CD4-positive, alpha-beta T cell (primary cell): ENCODE measurements at regions not wholly inside any gene's neighbourhood (a gene's known extent, or its start where the extent isn't known, plus 50 kb on each side); places are given as distances from the start of the nearest gene placed in this dataset.

Experiments used
- ATAC-seq: fragments of 200-7000 bp; cut with Tn5 transposase; one replicate; pipeline ENCODE4 v1.10.0; 2022; ENCODE audit warnings: mild to moderate bottlenecking; ENCODE audit not compliant: poor library complexity
- CTCF ChIA-PET: fragments of 350-600 bp; sonication (Branson Sonifier 250); formaldehyde crosslinking; loops from one replicate; lab custom pipeline; 2021; ENCODE audit warnings: antibody characterized with exemption, inconsistent platforms; lab: Charles Lee
- POLR2A ChIA-PET: fragments of 350-600 bp; sonication (Branson Sonifier 250); formaldehyde crosslinking; loops from one replicate; lab custom pipeline; 2021; ENCODE audit warnings: antibody characterized with exemption, inconsistent platforms; lab: Charles Lee
- DNase-seq, 14 experiments: peaks; one replicate each; pipeline ENCODE4 v3.0.0-alpha.2; 2013 to 2020; ENCODE audit warnings: mixed read lengths in 2 of 14
- H3K27ac ChIP-seq, 2 donors: one replicate each; pipeline versions ENCODE4 v1.5.1 to v1.7.0; 2013; ENCODE audit warnings: low read length in 2 of 2, low read depth in 1 of 2, mild to moderate bottlenecking in 1 of 2
- H3K27me3 ChIP-seq, 2 experiments: 1 replicate in 1 of 2; 2 replicates in 1 of 2; pipeline versions ENCODE4 v1.6.1 to v1.7.0; 2013; ENCODE audit warnings: low read length in 2 of 2, control low read depth in 1 of 2, mild to moderate bottlenecking in 1 of 2, moderate library complexity in 1 of 2; ENCODE audit not compliant: insufficient read depth in 2 of 2, control insufficient read depth in 1 of 2
- H3K36me3 ChIP-seq: one replicate; pipeline ENCODE4 v1.6.1; 2013; ENCODE audit warnings: low read length, control low read depth; ENCODE audit not compliant: insufficient read depth
- H3K4me1 ChIP-seq: one replicate; pipeline ENCODE4 v1.6.1; 2013; ENCODE audit warnings: low read length, control low read depth; ENCODE audit not compliant: insufficient read depth
- H3K4me3 ChIP-seq: one replicate; pipeline ENCODE4 v1.5.1; 2013; ENCODE audit warnings: mild to moderate bottlenecking, low read length, moderate library complexity
- H3K9me3 ChIP-seq, 2 experiments: 1 replicate in 1 of 2; 2 replicates in 1 of 2; pipeline versions ENCODE4 v1.6.1 to v1.7.0; 2013; ENCODE audit warnings: low read length in 2 of 2, mild to moderate bottlenecking in 2 of 2, control low read depth in 1 of 2, moderate library complexity in 1 of 2; ENCODE audit not compliant: control insufficient read depth in 1 of 2, insufficient read depth in 1 of 2
- H3K27ac Mint-ChIP-seq: one replicate; pipeline ENCODE4 v1.8.0; 2020; ENCODE audit warnings: mixed read lengths
- H3K27me3 Mint-ChIP-seq: one replicate; pipeline ENCODE4 v1.8.0; 2021; ENCODE audit warnings: mixed read lengths
- H3K36me3 Mint-ChIP-seq: one replicate; pipeline ENCODE4 v1.8.0; 2021; ENCODE audit warnings: low read depth, mixed read lengths
- H3K4me1 Mint-ChIP-seq: one replicate; pipeline ENCODE4 v1.8.0; 2021; ENCODE audit warnings: low read depth, mixed read lengths
- H3K4me3 Mint-ChIP-seq: one replicate; pipeline ENCODE4 v1.8.0; 2020; ENCODE audit warnings: mild to moderate bottlenecking, mixed read lengths
- H3K9me3 Mint-ChIP-seq: one replicate; pipeline ENCODE4 v1.8.0; 2020; ENCODE audit warnings: mixed read lengths
- intact Hi-C, 2 experiments: fragments of 100-400 bp; cut with DNase I in 1 of 2; cut with micrococcal nuclease in 1 of 2; formaldehyde crosslinking; loops; one replicate each; pipeline versions ENCODE4 v1.15.1 to v1.9.0; 2023 to 2025; cut with DNase I, micrococcal nuclease
- TF ChIP-seq, protein P1 (sequence below): fragments of 200-600 bp; IDR thresholded peaks from one replicate; pipeline ENCODE4 v1.8.0; 2022; ENCODE audit warnings: antibody characterized with exemption, mild to moderate bottlenecking

- H3K4me3 ChIP-seq: no peak overlapping the region
- H3K36me3 ChIP-seq: no peaks in the 10 kb centered on the region
- Mint-ChIP-seq H3K27ac (no peak overlapping the region), H3K4me1 (no peaks in the 10 kb centered on the region), H3K27me3 (no peaks in the 10 kb centered on the region), H3K9me3 (no peaks in the 10 kb centered on the region), H3K4me3 (no peak overlapping the region), H3K36me3 (no peaks in the 10 kb centered on the region)
- intact Hi-C loops: no loop called here
- H3K4me1 ChIP-seq: no peaks in the 10 kb centered on the region
- H3K27me3 ChIP-seq: no peaks in the 10 kb centered on the region
- TF ChIP-seq, protein P1, sequence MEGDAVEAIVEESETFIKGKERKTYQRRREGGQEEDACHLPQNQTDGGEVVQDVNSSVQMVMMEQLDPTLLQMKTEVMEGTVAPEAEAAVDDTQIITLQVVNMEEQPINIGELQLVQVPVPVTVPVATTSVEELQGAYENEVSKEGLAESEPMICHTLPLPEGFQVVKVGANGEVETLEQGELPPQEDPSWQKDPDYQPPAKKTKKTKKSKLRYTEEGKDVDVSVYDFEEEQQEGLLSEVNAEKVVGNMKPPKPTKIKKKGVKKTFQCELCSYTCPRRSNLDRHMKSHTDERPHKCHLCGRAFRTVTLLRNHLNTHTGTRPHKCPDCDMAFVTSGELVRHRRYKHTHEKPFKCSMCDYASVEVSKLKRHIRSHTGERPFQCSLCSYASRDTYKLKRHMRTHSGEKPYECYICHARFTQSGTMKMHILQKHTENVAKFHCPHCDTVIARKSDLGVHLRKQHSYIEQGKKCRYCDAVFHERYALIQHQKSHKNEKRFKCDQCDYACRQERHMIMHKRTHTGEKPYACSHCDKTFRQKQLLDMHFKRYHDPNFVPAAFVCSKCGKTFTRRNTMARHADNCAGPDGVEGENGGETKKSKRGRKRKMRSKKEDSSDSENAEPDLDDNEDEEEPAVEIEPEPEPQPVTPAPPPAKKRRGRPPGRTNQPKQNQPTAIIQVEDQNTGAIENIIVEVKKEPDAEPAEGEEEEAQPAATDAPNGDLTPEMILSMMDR: no peak
- ChIA-PET POLR2A (no interaction called here), CTCF (no interaction called here)
- no peak overlapping the region for H3K27ac ChIP-seq
- no peaks in the 10 kb centered on the region for H3K9me3 ChIP-seq
- DNase-seq (no peak), ATAC-seq (no peak)
Measured at GRCh38 chr20:24830649-24831048, 118.4 kb upstream of the CST7 start.

DNA sequence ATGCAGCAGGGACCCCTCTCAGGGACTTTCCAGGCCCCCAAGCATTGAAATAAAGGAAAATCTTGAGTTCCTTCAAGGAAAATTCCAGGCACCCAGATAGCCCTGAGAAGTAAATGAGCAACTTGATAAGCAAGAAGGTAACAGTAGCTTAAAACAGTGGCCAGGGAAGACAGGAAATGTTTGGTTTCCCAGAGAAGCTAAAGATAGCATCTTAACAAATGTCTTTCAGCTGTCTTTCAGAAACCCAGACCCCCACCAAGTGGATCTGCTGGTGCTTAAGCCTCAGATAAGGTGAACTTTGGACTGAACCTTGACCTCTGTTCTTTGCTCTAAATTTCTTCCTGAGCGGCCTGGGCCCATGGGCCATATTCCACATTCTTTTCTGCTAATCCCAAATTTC is 117.8 kb upstream of the CST7 start:
- H3K9me3 Mint-ChIP-seq: no peaks in the 10 kb centered on the region
- H3K36me3 Mint-ChIP-seq: no peaks in the 10 kb centered on the region
- H3K4me1 ChIP-seq: no peaks in the 10 kb centered on the region
- TF ChIP-seq, protein P1: no peak
- no peaks in the 10 kb centered on the region for H3K27me3 Mint-ChIP-seq
- no peak overlapping the region for H3K27ac Mint-ChIP-seq
- intact Hi-C loops: no loop called here
- POLR2A ChIA-PET: no interaction called here
- H3K27ac ChIP-seq: no peak overlapping the region
- H3K4me3 ChIP-seq: no peak overlapping the region
- H3K4me3 Mint-ChIP-seq: no peak overlapping the region
- no peaks in the 10 kb centered on the region for H3K27me3 ChIP-seq
- no peaks in the 10 kb centered on the region for H3K4me1 Mint-ChIP-seq
- no peaks in the 10 kb centered on the region for H3K9me3 ChIP-seq
- no peaks in the 10 kb centered on the region for H3K36me3 ChIP-seq
- CTCF ChIA-PET: no interaction called here
- DNase-seq (no peak), ATAC-seq (no peak)

GRCh38 chr20:24832518-24832917 is 116.6 kb upstream of the CST7 start:
- TF ChIP-seq, protein P1: no peak
- H3K9me3 Mint-ChIP-seq: no peaks in the 10 kb centered on the region
- POLR2A ChIA-PET: interaction anchor here (0.8 kb wide), 1 partner anchor 237 kb away, joined by 3 read pairs; no protein-coding TSS in a partner anchor

More at GRCh38 chr20:24832518-24832917, 116.6 kb upstream of the CST7 start:
- Mint-ChIP-seq H3K27ac (no peak overlapping the region), H3K4me1 (no peaks in the 10 kb centered on the region), H3K27me3 (no peaks in the 10 kb centered on the region), H3K4me3 (no peak overlapping the region), H3K36me3 (no peaks in the 10 kb centered on the region)
- no peaks in the 10 kb centered on the region for H3K27me3 ChIP-seq
- H3K4me1 ChIP-seq: no peaks in the 10 kb centered on the region
- ATAC-seq (no peak), DNase-seq (peak in 1 of 14 experiments; percentile 4)
- no peaks in the 10 kb centered on the region for H3K36me3 ChIP-seq
- no peak overlapping the region for H3K4me3 ChIP-seq
- intact Hi-C loops: no loop called here
- H3K9me3 ChIP-seq: no peaks in the 10 kb centered on the region
- H3K27ac ChIP-seq: no peak overlapping the region
- CTCF ChIA-PET: no interaction called here
